Spleen (tissue), 11 donors: ENCODE measurements at regions not wholly inside any gene's neighbourhood (a gene's known extent, or its start where the extent isn't known, plus 50 kb on each side); places are given as distances from the start of the nearest gene placed in this dataset.
"Not testable (repeated sequence)": the region's sequence is repeated elsewhere in the genome, so short reads cannot be mapped to it uniquely, and the experiment has no call there.

Source experiments
- DNase-seq: peaks from one replicate; pipeline ENCODE4 v3.0.0-alpha.2; 2020
- H3K27ac ChIP-seq, 8 donors: fragments of 200-600 bp; sonication (generic) in 7 of 8; 1 replicate in 4 of 8; 2 replicates in 4 of 8; pipeline versions ENCODE4 v1.5.0 to v1.8.0; 2016 to 2021; ENCODE audit warnings: inconsistent platforms in 4 of 8, mild to moderate bottlenecking in 4 of 8, moderate library complexity in 1 of 8
- H3K27me3 ChIP-seq, 7 donors: fragments of 200-600 bp; sonication (generic) in 6 of 7; replicated peaks in 1 of 7; 1 replicate in 4 of 7; 2 replicates in 3 of 7; pipeline versions ENCODE4 v1.5.0 to v1.8.0; 2016 to 2021; ENCODE audit warnings: inconsistent platforms in 3 of 7, mild to moderate bottlenecking in 1 of 7
- H3K36me3 ChIP-seq, 6 donors: fragments of 200-600 bp; sonication (generic) in 5 of 6; 1 replicate in 4 of 6; 2 replicates in 2 of 6; pipeline versions ENCODE4 v1.5.0 to v1.8.0; 2016 to 2021; ENCODE audit warnings: inconsistent platforms in 2 of 6
- H3K4me1 ChIP-seq, 6 donors: fragments of 200-600 bp; sonication (generic) in 5 of 6; 1 replicate in 3 of 6; 2 replicates in 3 of 6; pipeline versions ENCODE4 v1.5.0 to v1.8.0; 2016 to 2021; ENCODE audit warnings: inconsistent platforms in 3 of 6
- H3K4me3 ChIP-seq, 8 donors: fragments of 200-600 bp; sonication (generic) in 7 of 8; 1 replicate in 4 of 8; 2 replicates in 4 of 8; pipeline versions ENCODE4 v1.5.0 to v1.8.0; 2016 to 2021; ENCODE audit warnings: inconsistent platforms in 4 of 8, mild to moderate bottlenecking in 4 of 8, moderate library complexity in 2 of 8
- H3K9me3 ChIP-seq, 8 donors: fragments of 200-600 bp; sonication (generic) in 7 of 8; 1 replicate in 4 of 8; 2 replicates in 4 of 8; pipeline versions ENCODE4 v1.5.0 to v1.8.0; 2016 to 2021; ENCODE audit warnings: inconsistent platforms in 4 of 8
- CTCF ChIP-seq, 11 experiments: fragments of 200-600 bp in 7 of 11; fragments of 450-650 bp in 4 of 11; sonication (generic) in 4 of 11; IDR thresholded peaks in 8 of 11; conservative IDR thresholded peaks in 3 of 11; 1 replicate in 7 of 11; 2 replicates in 4 of 11; pipeline versions ENCODE4 v1.4.0 to v1.8.0; 2016 to 2021; ENCODE audit warnings: antibody characterized with exemption in 11 of 11, inconsistent platforms in 4 of 11, mild to moderate bottlenecking in 1 of 11
- POLR2A ChIP-seq, 3 donors: fragments of 450-650 bp; IDR thresholded peaks; one replicate each; pipeline ENCODE4 v1.5.1; 2017; ENCODE audit warnings: antibody characterized with exemption in 3 of 3, mild to moderate bottlenecking in 1 of 3
- POLR2AphosphoS5 ChIP-seq, 3 donors: sonication (generic); formaldehyde crosslinking; IDR thresholded peaks; one replicate each; pipeline ENCODE4 v1.5.1; 2017; ENCODE audit warnings: antibody characterized with exemption in 3 of 3
- WGBS, 5 donors: extraction: QIAGEN DNeasy Blood & Tissue Kit in 3 of 5; methylation state at CpG; one replicate each; pipeline versions ENCODE4 v1.1.5 to v1.1.7; 2013 to 2018; 5-methylcytosine and 5-hydroxymethylcytosine counted together
- intact Hi-C: fragments of 100-400 bp; cut with DNase I; formaldehyde crosslinking; loops from one replicate; pipeline ENCODE4 v1.15.0; 2023; ENCODE audit warnings: low total_unique reads
- donor health status: healthy with polysubstance abuse.
- donor health status: DM: no; HTN: no; CAD: no; lungs with moderate emphysema.
- donor health status: DM: no; HTN: no; CAD: no.
- donor health status: Bipolar disorder and iron deficiency.
- donor health status: healthy.
- donor health status: DM: no; HTN: no; CAD: no.
- donor health status: DM: yes; HTN: yes; CAD: no.

- intact Hi-C loops = no loop called here
- Histone ChIP-seq H3K4me1 (no peaks in the 10 kb centered on the region), H3K9me3 (no peaks in the 10 kb centered on the region), H3K27ac (no peak overlapping the region), H3K27me3 (no peaks in the 10 kb centered on the region), H3K4me3 (no peak overlapping the region), H3K36me3 (no peaks in the 10 kb centered on the region)
- DNase-seq = no peak
- WGBS, 5 donors = 88 to 95% (median 93%) methylated on average over 11 of the region's 11 CpGs
- no peak for TF ChIP-seq CTCF (IDR thresholded peaks at IDR 0.05 in 8 of 11, conservative IDR thresholded peaks at IDR 0.05 in 3 of 11)
- TF ChIP-seq POLR2AphosphoS5 (IDR thresholded peaks at IDR 0.05) = no peak
- no peak for TF ChIP-seq POLR2A (IDR thresholded peaks at IDR 0.05)
Observed at GRCh38 chr3:130827486-130827885, 66.4 kb upstream of the ATP2C1 start.

- 83 to 93% (median 88%) methylated on average over 10 of the region's 10 CpGs for WGBS, 5 donors
- Histone ChIP-seq H3K9me3 (no peaks in the 10 kb centered on the region), H3K36me3 (no peaks in the 10 kb centered on the region), H3K4me1 (no peaks in the 10 kb centered on the region), H3K4me3 (no peak overlapping the region), H3K27ac (no peak overlapping the region), H3K27me3 (no peaks in the 10 kb centered on the region)
- no peak for DNase-seq
- intact Hi-C loops = no loop called here
- TF ChIP-seq POLR2AphosphoS5 (IDR thresholded peaks at IDR 0.05) (no peak), CTCF (IDR thresholded peaks at IDR 0.05 in 8 of 11, conservative IDR thresholded peaks at IDR 0.05 in 3 of 11) (no peak), POLR2A (IDR thresholded peaks at IDR 0.05) (no peak)
Observed at GRCh38 chr3:130828948-130829947, 64.6 kb upstream of the ATP2C1 start.

DNA sequence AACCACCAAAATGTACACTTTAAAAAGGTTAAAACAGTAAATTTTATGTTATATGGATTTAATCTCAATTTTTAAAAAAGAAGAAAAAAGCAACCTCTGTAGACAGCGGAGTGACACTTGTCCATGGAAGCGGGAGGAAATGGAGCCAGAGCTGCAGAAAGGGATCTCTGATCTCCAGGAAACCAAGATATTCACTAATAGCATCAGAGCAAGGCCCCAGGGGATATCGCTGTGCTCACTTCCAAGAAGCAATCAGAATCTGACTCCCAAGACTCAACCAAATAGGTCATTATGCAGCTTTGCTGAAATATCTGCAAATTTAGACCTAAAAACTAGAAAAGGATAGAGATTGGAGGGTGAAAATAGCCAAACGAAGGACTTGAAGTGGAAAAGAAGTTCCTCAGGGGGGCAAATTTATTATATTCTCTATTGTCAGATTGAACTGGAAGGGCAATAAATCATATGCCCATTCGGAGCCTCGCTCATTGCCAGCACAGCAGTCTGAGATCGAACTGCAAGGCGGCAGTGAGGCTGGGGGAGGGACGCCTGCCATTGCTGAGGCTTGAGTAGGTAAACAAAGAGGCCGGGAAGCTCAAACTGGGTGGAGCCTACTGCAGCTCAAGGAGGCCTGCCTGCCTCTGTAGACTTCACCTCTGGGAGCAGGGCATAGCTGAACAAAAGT is 62.0 kb upstream of the ATP2C1 start:
- 66 to 73% (median 69%) methylated on average over 10 of the region's 10 CpGs for WGBS, 5 donors

GRCh38 chr3:130832401-130832746 is 61.5 kb upstream of the ATP2C1 start:
- DNase-seq, intact Hi-C loops, H3K27ac ChIP-seq, H3K4me3 ChIP-seq, H3K27me3 ChIP-seq, H3K9me3 ChIP-seq, H3K4me1 ChIP-seq, H3K36me3 ChIP-seq: not testable (repeated sequence)
- WGBS, 5 donors = 47 to 87% (median 66%) methylated on average over 4 to 9 of the region's 9 CpGs

More for the DNA sequence above, 62.0 kb upstream of the ATP2C1 start:
- H3K4me3 ChIP-seq = no peak overlapping the region
- H3K36me3 ChIP-seq = no peaks in the 10 kb centered on the region
- H3K4me1 ChIP-seq = no peaks in the 10 kb centered on the region
- intact Hi-C loops = no loop called here
- H3K27me3 ChIP-seq = no peaks in the 10 kb centered on the region
- TF ChIP-seq POLR2A (IDR thresholded peaks at IDR 0.05) (no peak), POLR2AphosphoS5 (IDR thresholded peaks at IDR 0.05) (no peak), CTCF (IDR thresholded peaks at IDR 0.05 in 8 of 11, conservative IDR thresholded peaks at IDR 0.05 in 3 of 11) (no peak)
- no peak overlapping the region for H3K27ac ChIP-seq
- no peak for DNase-seq
- no peaks in the 10 kb centered on the region for H3K9me3 ChIP-seq
